K562 (cell line): ENCODE measurements at regions not wholly inside any gene's neighbourhood (a gene's known extent, or its start where the extent isn't known, plus 50 kb on each side); places are given as distances from the start of the nearest gene placed in this dataset.

Experiments used
- CEBPG ChIP-seq, 3 experiments: fragments of 200-800 bp in 1 of 3; sonication (Bioruptor generic) in 1 of 3; sonication (generic) in 1 of 3; formaldehyde crosslinking in 1 of 3; IDR thresholded peaks in 2 of 3; conservative IDR thresholded peaks in 1 of 3; 2 replicates each; pipeline versions ENCODE4 v1.6.1 to v1.8.0; 2016 to 2022; ENCODE audit warnings: missing compliant biosample characterization in 2 of 3, missing genetic modification characterization in 2 of 3, mild to moderate bottlenecking in 1 of 3, missing genetic modification reagents in 1 of 3
- EP300 ChIP-seq: IDR thresholded peaks from 2 replicates; pipeline ENCODE4 v1.6.1; 2012; ENCODE audit warnings: low read length, improper control_type of control experiment
- MTF1 ChIP-seq: fragments of 250-450 bp; sonication (Bioruptor Pico); IDR thresholded peaks from 2 replicates; pipeline ENCODE4 v1.9.0; 2021; ENCODE audit warnings: moderate library complexity, mild to moderate bottlenecking, inconsistent platforms, borderline replicate concordance
- PATZ1 ChIP-seq: fragments of 250-450 bp; sonication (Bioruptor Pico); IDR thresholded peaks from 2 replicates; pipeline ENCODE4 v1.5.0; 2020; ENCODE audit warnings: mild to moderate bottlenecking, borderline replicate concordance
- PHB2 ChIP-seq: fragments of 450-650 bp; IDR thresholded peaks from 2 replicates; pipeline ENCODE4 v1.6.1; 2017; ENCODE audit warnings: low read depth
- POLR2A ChIP-seq: fragments of 450-650 bp; conservative IDR thresholded peaks from 2 replicates; pipeline ENCODE4 v1.6.1; 2016
- SMAD3 ChIP-seq: fragments of 450-650 bp; formaldehyde crosslinking; conservative IDR thresholded peaks from 2 replicates; pipeline ENCODE4 v1.4.0; 2020; ENCODE audit warnings: mild to moderate bottlenecking
- ZNF668 ChIP-seq: fragments of 250-450 bp; sonication (Bioruptor Pico); IDR thresholded peaks from 2 replicates; pipeline ENCODE4 v1.8.0; 2022; ENCODE audit warnings: mild to moderate bottlenecking, inconsistent platforms
- TF ChIP-seq, protein P1 (sequence below), 3 experiments: IDR thresholded peaks in 2 of 3; conservative IDR thresholded peaks in 1 of 3; 2 replicates each; pipeline ENCODE4 v1.5.1; 2011 to 2012; ENCODE audit warnings: low read length in 3 of 3, mild to moderate bottlenecking in 3 of 3, control low read depth in 2 of 3, improper control_type of control experiment in 1 of 3, inconsistent platforms in 1 of 3, low read depth in 1 of 3, mixed read lengths in 1 of 3, moderate library complexity in 1 of 3; ENCODE audit not compliant: insufficient read depth in 2 of 3

DNA sequence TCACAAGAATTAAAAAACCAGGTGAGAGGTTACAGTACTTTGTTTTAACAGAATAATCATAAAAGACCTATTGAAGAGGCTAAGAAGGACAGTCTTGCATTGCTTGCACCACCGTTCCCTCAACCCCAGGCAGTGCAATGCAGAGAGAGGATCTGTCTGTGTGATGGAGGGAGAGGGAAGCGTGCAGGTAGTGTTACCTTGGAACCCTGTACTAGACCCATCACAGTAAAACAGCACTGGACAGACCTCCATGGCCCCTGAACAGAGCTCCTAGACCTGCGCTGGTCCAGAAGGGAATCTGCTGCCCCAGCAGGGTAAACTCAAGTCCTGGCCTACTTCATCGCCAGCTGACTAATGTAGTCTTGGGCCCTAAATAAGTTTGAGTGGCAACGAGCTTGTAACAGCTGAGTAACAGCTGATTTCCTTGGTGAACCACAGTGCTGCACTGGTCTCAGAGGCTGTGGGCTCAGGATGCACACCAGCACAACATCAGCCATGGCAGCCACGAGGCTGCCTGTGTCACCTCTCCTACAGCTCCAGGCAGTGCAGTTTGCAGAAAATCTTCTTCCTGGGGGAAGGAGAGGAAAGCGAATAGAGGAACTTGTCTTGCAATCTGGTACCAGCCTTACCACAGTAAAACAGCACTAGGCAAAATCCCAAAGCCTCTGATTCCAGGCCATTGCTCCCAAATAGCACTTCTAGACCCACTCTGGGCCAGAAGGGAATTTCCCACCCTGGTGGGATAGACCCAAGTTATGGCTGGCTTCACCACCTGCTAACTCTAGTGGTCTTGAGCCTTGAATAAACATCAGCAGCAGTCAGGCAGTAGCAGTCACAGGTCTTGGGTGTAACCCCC lies 417.2 kb downstream of the CDH7 start:
- TF ChIP-seq SMAD3 (CRISPR knock-in tag) (no peak), EP300 (no peak), POLR2A (no peak), PHB2 (no peak), ZNF668 (no peak), MTF1 (CRISPR knock-in tag) (no peak), CEBPG (CRISPR knock-in tag; IDR thresholded peaks at IDR 0.05) (no peak), CEBPG (tag; conservative IDR thresholded peaks at IDR 0.05 in 1 of 2, IDR thresholded peaks at IDR 0.05 in 1 of 2) (no peak), PATZ1 (CRISPR knock-in tag) (no peak)
- TF ChIP-seq, protein P1, sequence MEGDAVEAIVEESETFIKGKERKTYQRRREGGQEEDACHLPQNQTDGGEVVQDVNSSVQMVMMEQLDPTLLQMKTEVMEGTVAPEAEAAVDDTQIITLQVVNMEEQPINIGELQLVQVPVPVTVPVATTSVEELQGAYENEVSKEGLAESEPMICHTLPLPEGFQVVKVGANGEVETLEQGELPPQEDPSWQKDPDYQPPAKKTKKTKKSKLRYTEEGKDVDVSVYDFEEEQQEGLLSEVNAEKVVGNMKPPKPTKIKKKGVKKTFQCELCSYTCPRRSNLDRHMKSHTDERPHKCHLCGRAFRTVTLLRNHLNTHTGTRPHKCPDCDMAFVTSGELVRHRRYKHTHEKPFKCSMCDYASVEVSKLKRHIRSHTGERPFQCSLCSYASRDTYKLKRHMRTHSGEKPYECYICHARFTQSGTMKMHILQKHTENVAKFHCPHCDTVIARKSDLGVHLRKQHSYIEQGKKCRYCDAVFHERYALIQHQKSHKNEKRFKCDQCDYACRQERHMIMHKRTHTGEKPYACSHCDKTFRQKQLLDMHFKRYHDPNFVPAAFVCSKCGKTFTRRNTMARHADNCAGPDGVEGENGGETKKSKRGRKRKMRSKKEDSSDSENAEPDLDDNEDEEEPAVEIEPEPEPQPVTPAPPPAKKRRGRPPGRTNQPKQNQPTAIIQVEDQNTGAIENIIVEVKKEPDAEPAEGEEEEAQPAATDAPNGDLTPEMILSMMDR (IDR thresholded peaks at IDR 0.05 in 2 of 3, conservative IDR thresholded peaks at IDR 0.05 in 1 of 3; ENCODE audit: insufficient read depth in 2 of 3, low read depth in 1 of 3, low read length in 3 of 3): no peak
